NOMO-1 treated with DMSO at 0.1 percent for 48 hours (cell line): ENCODE measurements at regions not wholly inside any gene's neighbourhood (a gene's known extent, or its start where the extent isn't known, plus 50 kb on each side); places are given as distances from the start of the nearest gene placed in this dataset.
A peak's percentile ranks its signal among the peaks of the same experiment; 100 is the strongest.
"Not testable (repeated sequence)": the region's sequence is repeated elsewhere in the genome, so short reads cannot be mapped to it uniquely, and the experiment has no call there.

Source experiments
- DNase-seq: peaks from one replicate; lab custom pipeline; 2025; ENCODE audit not compliant: unreplicated experiment; lab: John Stamatoyannopoulos, UW

GRCh38 chr17:83190601-83191387 lies 111.4 kb downstream of the METRNL start:
- no peak for DNase-seq

- DNase-seq: no peak
These were observed 112.2 kb downstream of the METRNL start for GRCh38 chr17:83191388-83192160.

- DNase-seq: no peak
These were observed 112.9 kb downstream of the METRNL start for GRCh38 chr17:83192161-83192788.

- not testable (repeated sequence) for DNase-seq
These were observed 113.5 kb downstream of the METRNL start for GRCh38 chr17:83192789-83193335.

GRCh38 chr17:83193336-83194185 lies 114.2 kb downstream of the METRNL start:
- DNase-seq: no peak

GRCh38 chr17:83194186-83194561 lies 114.8 kb downstream of the METRNL start:
- no peak for DNase-seq

GRCh38 chr17:83194761-83195329 lies 115.4 kb downstream of the METRNL start:
- DNase-seq: no peak

GRCh38 chr17:83195330-83196023 lies 116.1 kb downstream of the METRNL start:
- no peak for DNase-seq

- DNase-seq: no peak
These were observed 116.6 kb downstream of the METRNL start for GRCh38 chr17:83196024-83196365.

GRCh38 chr17:83196366-83196765 lies 117.0 kb downstream of the METRNL start:
- no peak for DNase-seq

GRCh38 chr17:83196973-83197880 lies 117.8 kb downstream of the METRNL start:
- no peak for DNase-seq

GRCh38 chr17:83198366-83199341 lies 119.2 kb downstream of the METRNL start:
- DNase-seq: peak; percentile 27

GRCh38 chr17:83199500-83200201 lies 120.2 kb downstream of the METRNL start:
- peak; percentile 97 for DNase-seq

- DNase-seq: peak; percentile 81
These were observed 120.9 kb downstream of the METRNL start for GRCh38 chr17:83200231-83200699.

- DNase-seq: no peak
These were observed 121.3 kb downstream of the METRNL start for GRCh38 chr17:83200751-83201150.

- DNase-seq: no peak
These were observed 122.0 kb downstream of the METRNL start for GRCh38 chr17:83201206-83202001.
